ENCODE measurements at regions not wholly inside any gene's neighbourhood (a gene's known extent, or its start where the extent isn't known, plus 50 kb on each side); places are given as distances from the start of the nearest gene placed in this dataset.

DNA sequence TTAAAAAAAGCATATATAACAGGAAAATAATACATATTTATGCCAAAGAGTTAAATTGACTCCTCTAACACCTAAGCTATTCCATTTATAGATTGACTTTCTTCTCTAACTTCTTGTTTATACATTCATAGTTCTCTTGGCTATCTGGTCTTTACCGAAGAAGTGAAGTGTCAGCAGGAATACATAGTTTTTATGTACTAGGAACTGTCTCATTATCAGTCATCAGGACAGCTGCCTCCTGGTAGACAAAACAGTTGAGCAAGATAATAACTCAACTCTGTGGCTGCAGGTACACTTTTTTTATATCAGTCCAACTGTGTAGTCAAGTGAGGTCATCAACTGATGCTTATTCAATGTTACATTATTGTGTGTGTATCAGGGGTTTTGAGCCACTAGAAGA lies 1436.0 kb upstream of the NUDT12 start:
- TF ChIP-seq CTCF (IDR thresholded peaks at IDR 0.05; ENCODE audit: poor library complexity) (no peak), EZH2 (IDR thresholded peaks at IDR 0.05; ENCODE audit: borderline replicate concordance) (no peak)
